Brain pericyte (primary cell): ENCODE measurements at regions not wholly inside any gene's neighbourhood (a gene's known extent, or its start where the extent isn't known, plus 50 kb on each side); places are given as distances from the start of the nearest gene placed in this dataset.
"Not testable (repeated sequence)": the region's sequence is repeated elsewhere in the genome, so short reads cannot be mapped to it uniquely, and the experiment has no call there.

Experiments used
- DNase-seq: peaks from one replicate; pipeline ENCODE4 v3.0.0-alpha.2; 2012; ENCODE audit warnings: low read depth, low spot score

- DNase-seq, result no peak
Measured at GRCh38 chr16:65574326-65574966, 452.6 kb upstream of the CDH11 start.

GRCh38 chr16:65572156-65572555, 450.3 kb upstream of the CDH11 start:
- no peak for DNase-seq

GRCh38 chr16:65570261-65570660, 448.4 kb upstream of the CDH11 start:
- no peak for DNase-seq

GRCh38 chr16:65559846-65560245, 438.0 kb upstream of the CDH11 start:
- no peak for DNase-seq

GRCh38 chr16:65549689-65550088, 427.8 kb upstream of the CDH11 start:
- DNase-seq, result not testable (repeated sequence)

- no peak for DNase-seq
Measured at GRCh38 chr16:65548470-65548869, 426.6 kb upstream of the CDH11 start.

GRCh38 chr16:65547772-65548446, 426.0 kb upstream of the CDH11 start:
- peak; percentile 59 for DNase-seq

- no peak for DNase-seq
Measured at GRCh38 chr16:65546353-65546791, 424.5 kb upstream of the CDH11 start.

GRCh38 chr16:65545413-65545956, 423.6 kb upstream of the CDH11 start:
- no peak for DNase-seq

GRCh38 chr16:65543781-65544740, 422.2 kb upstream of the CDH11 start:
- DNase-seq, result no peak

GRCh38 chr16:65541646-65542045, 419.8 kb upstream of the CDH11 start:
- DNase-seq, result no peak

GRCh38 chr16:65540901-65541300, 419.0 kb upstream of the CDH11 start:
- no peak for DNase-seq

- DNase-seq, result no peak
Measured at GRCh38 chr16:65538976-65539375, 417.1 kb upstream of the CDH11 start.

GRCh38 chr16:65537336-65537735, 415.5 kb upstream of the CDH11 start:
- DNase-seq, result no peak

- no peak for DNase-seq
Measured at GRCh38 chr16:65534121-65534528, 412.3 kb upstream of the CDH11 start.

GRCh38 chr16:65532846-65533245, 411.0 kb upstream of the CDH11 start:
- DNase-seq, result no peak

- no peak for DNase-seq
Measured at GRCh38 chr16:65532258-65532657, 410.4 kb upstream of the CDH11 start.

- DNase-seq, result no peak
Measured at GRCh38 chr16:65531475-65531874, 409.6 kb upstream of the CDH11 start.

GRCh38 chr16:65525707-65526106, 403.8 kb upstream of the CDH11 start:
- DNase-seq, result no peak

GRCh38 chr16:65524997-65525396, 403.1 kb upstream of the CDH11 start:
- DNase-seq, result peak; percentile 42

- no peak for DNase-seq
Measured at GRCh38 chr16:65524231-65524630, 402.4 kb upstream of the CDH11 start.
